Ammon's horn (tissue), 1 donor: ENCODE measurements at regions not wholly inside any gene's neighbourhood (a gene's known extent, or its start where the extent isn't known, plus 50 kb on each side); places are given as distances from the start of the nearest gene placed in this dataset.

ENCODE experiments used
- DNase-seq: peaks from one replicate; pipeline ENCODE4 v3.0.0-alpha.2; 2016; ENCODE audit warnings: low spot score

- DNase-seq, result no peak
Measured at GRCh38 chr7:25859412-25860274, 292.4 kb upstream of the NFE2L3 start.

- no peak for DNase-seq
Measured at GRCh38 chr7:25860275-25861163, 291.5 kb upstream of the NFE2L3 start.

DNA sequence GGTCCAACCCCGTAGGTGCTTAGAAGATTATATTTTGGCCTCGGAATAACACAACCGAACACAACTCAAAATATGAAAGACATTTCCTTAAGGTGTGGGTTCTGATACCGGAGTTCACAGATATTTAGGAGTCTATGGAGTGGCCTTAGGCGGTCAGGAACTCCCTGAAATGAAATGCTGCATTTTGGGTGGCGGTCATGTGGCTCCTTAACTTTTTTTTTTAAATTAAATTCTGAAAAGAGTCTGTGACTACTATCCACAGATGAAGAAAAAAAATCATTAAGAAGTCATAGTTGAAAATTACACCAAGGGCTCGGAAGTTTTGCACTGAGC, 290.9 kb upstream of the NFE2L3 start:
- DNase-seq, result no peak

DNA sequence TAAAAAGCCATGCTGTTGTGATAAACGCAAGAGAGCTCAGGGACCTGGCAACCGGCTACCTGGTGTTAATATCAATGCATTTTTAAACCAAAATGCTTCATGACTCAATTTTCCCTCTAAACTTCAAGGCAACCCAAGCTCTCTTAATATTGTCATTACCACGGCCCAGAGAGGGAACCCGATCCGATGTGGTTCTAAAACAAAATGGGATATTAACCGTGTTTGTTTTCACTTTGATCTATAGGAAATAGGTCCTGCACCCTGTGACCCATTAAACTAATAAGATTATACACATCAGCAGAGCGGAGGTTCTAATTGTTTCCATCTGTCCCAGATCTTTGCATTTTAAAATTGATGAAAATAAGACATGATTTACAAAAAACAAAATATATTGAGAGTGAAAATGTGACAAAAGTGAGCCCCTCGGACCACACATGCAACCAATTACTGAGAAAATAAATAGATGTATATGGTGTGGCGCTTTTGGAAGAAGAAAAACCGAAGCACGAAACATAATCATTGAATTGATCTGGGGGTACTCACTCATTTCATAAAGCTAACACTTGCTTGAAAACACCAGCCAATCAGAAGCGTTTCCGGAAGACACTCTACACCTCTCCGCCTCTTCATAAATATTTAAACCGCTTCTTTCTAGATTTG, 290.3 kb upstream of the NFE2L3 start:
- DNase-seq, result no peak

DNA sequence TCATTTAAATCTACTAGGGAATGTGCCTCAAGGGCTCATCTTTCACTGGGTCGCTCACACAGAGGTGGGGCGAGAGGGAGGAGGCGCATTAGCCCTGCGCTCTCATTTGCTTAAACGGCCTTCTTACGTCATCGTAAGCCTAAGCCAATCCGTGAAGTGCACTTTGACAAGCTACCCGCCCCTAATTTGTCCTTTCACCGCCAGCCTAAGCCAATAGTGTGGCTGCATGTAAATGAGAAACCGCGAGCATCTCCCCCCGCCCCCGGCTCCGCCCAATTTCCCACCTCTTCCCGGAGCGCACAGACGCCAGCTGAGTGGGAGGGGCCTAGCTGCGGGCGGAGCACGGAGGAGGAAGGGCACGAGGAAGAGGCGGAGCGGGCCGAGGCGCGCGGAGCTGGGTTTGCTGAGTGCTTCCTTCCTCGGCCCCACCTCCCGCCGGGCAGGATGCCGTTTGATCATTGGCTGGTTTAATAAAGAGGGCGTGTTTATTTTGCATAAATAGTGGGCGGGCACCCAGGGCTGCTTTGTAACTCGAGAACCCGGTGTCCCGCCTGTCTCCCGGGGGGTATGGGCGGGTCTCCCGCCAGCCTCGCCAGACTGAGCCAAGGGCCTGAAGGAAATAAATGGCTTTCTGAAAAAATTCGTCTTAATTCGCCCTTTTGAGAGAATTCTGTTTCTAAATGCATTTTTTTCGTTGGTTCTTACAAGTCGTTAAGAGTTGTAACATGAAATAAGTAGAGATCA, 289.6 kb upstream of the NFE2L3 start:
- DNase-seq, result no peak

- no peak for DNase-seq
Measured at GRCh38 chr7:25863005-25863728, 288.8 kb upstream of the NFE2L3 start.

DNA sequence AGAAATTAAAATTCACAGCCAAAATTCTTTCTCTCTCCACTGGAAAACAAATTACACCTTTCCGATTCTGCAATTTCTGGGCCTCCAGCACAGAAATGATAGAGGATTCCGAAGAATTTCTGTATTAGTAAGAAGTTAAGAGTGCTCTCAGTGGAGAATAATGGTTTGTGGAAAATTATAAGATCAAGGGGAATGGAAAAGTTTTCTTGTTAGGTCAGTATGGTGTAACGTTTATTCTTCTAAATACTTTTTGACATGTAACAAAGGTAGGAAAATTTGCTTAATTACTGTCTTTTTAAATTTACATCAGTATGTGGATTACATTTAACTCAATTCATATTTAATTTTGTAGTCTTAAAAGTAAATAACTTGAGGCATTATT, 288.3 kb upstream of the NFE2L3 start:
- DNase-seq, result no peak

DNA sequence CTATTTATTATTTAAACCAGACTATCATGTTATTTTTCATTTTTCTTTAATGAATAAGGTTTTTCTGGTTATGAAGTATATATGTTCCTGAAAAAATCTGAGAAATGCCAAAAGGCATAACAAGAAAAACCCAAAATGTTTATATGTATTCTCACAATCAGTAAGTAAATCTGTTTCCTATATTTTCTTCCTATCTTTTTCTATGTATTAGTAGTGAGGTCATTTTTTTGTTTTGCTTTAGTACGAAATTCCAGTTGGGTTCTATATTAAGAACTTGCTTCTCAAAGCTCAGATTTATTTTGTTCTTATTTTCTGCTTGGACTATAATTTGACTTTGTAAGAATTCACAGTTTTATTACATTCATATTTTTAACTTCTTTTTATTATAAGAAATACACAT, 287.5 kb upstream of the NFE2L3 start:
- no peak for DNase-seq

DNA sequence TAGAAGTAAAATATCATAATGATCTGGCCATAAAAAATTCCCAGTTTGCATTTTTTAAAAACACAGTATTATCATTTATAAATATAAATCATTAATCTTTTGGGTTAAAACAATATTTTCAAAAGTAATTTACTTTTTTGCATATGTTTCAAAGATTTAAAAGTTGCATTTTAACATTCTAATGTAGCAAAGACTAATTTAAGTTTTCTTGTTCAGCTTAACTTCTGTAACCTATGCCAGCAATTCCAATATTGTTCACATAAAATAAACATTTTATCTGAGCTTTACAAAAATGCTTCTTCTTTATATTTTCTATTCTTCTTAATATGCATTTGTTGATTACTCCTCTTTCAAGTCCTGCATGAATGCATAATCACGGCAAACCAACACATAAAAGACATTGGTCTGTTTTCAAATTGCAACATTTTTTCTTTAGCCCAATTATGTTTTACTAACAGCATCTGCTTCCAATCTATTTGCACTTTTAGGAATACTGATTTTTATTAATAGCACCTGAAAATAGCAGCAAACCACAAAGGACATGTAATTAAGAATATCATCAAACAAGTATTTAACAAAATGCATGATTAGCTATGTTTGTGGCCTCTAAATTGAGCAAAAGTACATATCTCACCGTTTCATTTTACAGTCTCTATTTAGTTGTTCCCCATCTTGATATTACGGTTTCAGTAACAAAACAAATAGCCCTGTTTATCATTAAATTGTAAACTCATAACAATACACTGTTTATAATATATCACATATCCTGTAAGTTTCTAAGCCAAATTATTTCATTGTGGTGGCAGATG, 286.9 kb upstream of the NFE2L3 start:
- no peak for DNase-seq

GRCh38 chr7:25868509-25868908, 283.5 kb upstream of the NFE2L3 start:
- DNase-seq, result no peak

DNA sequence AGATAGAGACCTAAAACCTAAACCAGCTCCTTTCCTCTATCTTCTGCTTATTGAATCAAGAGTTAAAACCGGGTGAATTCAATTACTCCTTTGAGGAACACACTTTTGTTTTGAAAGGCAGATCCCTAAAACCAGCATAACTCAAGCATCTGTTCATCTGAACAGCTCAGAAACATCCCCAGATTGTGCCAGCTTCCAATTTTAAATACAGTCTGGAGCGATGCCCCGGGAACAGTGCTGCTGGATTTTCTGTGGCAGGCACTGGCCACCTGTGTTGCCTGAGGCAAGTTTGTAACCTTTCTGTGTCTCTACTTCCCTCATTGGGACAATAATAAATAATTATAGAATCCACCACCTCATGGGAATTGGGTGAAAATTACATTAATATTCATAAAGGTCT, 281.4 kb upstream of the NFE2L3 start:
- no peak for DNase-seq

- DNase-seq, result no peak
Measured at GRCh38 chr7:25876092-25876491, 275.9 kb upstream of the NFE2L3 start.

- no peak for DNase-seq
Measured at GRCh38 chr7:25877802-25878789, 273.9 kb upstream of the NFE2L3 start.

DNA sequence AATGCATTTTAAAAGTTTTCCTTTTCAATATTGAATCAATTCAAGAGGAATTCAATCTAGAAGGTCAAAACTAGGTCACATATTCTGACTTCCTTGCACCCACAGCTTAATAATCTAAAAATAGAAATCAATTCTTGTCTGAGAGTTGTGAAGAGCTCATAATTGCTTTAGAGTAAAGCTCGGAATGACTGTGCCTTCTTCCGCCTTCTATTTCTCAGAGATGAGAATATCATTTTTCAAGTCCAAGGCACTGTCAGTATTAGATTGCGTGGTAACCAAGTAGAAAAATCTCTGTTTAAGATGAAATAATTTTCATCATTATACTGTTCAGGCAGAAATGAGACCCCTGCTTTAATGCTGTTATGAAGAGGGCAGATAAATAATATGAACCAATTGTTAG, 272.2 kb upstream of the NFE2L3 start:
- DNase-seq, result no peak

GRCh38 chr7:25881317-25882037, 270.5 kb upstream of the NFE2L3 start:
- DNase-seq, result no peak

GRCh38 chr7:25882151-25882773, 269.7 kb upstream of the NFE2L3 start:
- DNase-seq, result no peak

GRCh38 chr7:25884265-25884828, 267.7 kb upstream of the NFE2L3 start:
- DNase-seq, result no peak
